ENCODE measurements at regions not wholly inside any gene's neighbourhood (a gene's known extent, or its start where the extent isn't known, plus 50 kb on each side); places are given as distances from the start of the nearest gene placed in this dataset.

DNA sequence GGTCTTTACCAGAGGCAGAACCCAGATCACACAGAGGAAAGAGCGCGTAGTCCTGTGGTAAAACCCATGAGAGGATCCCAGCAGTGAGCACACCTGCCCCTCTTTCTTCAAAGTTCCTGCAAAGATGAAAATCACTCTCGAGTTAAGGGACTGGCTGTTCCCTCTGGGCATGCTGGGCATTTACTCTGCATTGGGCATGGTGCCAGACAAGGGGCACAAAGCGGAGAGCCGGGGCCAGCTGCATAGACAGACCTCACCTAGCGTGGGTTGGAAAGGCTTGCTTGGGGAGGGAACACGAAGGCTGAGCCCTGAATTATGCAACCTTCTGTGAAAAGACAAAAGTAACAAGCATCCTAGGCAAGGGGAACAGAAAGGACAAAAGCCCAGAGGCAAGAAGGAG, 120.0 kb upstream of the TCERG1L start:
- TF ChIP-seq, protein P1, sequence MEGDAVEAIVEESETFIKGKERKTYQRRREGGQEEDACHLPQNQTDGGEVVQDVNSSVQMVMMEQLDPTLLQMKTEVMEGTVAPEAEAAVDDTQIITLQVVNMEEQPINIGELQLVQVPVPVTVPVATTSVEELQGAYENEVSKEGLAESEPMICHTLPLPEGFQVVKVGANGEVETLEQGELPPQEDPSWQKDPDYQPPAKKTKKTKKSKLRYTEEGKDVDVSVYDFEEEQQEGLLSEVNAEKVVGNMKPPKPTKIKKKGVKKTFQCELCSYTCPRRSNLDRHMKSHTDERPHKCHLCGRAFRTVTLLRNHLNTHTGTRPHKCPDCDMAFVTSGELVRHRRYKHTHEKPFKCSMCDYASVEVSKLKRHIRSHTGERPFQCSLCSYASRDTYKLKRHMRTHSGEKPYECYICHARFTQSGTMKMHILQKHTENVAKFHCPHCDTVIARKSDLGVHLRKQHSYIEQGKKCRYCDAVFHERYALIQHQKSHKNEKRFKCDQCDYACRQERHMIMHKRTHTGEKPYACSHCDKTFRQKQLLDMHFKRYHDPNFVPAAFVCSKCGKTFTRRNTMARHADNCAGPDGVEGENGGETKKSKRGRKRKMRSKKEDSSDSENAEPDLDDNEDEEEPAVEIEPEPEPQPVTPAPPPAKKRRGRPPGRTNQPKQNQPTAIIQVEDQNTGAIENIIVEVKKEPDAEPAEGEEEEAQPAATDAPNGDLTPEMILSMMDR (IDR thresholded peaks at IDR 0.05; ENCODE audit: poor library complexity, severe bottlenecking) = no peak
- Histone ChIP-seq H3K27me3 (ENCODE audit: insufficient read depth, poor library complexity, severe bottlenecking) (no peaks in the 10 kb centered on the region), H3K36me3 (ENCODE audit: low read depth) (no peaks in the 10 kb centered on the region), H3K4me3 (ENCODE audit: severe bottlenecking) (no peak overlapping the region), H3K27ac (ENCODE audit: poor library complexity, severe bottlenecking) (no peak overlapping the region), H3K9me3 (ENCODE audit: severe bottlenecking) (peaks cover 2% of the 10 kb centered on the region), H3K4me1 (ENCODE audit: insufficient read depth, poor library complexity, severe bottlenecking) (peaks cover 9% of the 10 kb centered on the region)
- no peak for ATAC-seq (ENCODE audit: low read depth)
- DNase-seq (ENCODE audit: low spot score) = no peak

DNA sequence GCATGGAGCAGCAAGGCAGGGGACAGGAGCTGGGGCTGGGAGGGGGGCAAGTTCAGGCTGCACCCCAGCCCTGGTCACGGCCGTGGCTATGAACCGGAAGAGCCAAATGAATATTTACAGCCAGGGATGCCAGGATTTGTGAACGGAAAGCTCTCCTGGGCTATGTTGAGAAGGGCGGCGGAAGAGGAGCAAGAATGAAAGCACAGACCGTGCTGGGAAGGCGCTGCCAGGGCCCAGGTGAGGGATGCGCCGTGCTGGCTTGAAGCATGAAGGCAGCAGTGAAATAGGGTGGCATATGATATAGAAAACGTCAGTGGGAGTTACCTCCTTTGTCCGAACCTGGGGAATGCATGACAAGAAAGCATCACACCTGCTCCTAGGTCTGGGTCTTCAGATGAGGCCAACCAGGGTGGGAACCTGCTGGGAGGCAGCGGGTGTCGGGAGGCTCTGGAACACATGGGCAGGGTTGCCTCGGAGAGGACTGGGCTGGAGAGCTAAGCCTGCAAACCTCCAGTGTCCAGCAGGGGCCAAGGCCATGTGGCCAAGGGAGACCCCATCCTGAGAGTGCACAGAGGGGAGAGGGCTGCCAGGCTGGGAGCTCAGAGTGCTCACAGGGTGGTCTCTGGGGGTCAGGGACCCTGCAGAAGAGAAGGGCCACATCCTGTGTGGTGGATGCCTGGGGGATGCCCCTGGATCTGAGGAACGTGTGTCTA, 120.6 kb upstream of the TCERG1L start:
- DNase-seq (ENCODE audit: low spot score) (no peak), ATAC-seq (ENCODE audit: low read depth) (no peak)
- Histone ChIP-seq H3K27ac (ENCODE audit: poor library complexity, severe bottlenecking) (no peak overlapping the region), H3K4me3 (ENCODE audit: severe bottlenecking) (no peak overlapping the region), H3K9me3 (ENCODE audit: severe bottlenecking) (peaks cover 2% of the 10 kb centered on the region), H3K36me3 (ENCODE audit: low read depth) (no peaks in the 10 kb centered on the region), H3K4me1 (ENCODE audit: insufficient read depth, poor library complexity, severe bottlenecking) (peaks cover 12% of the 10 kb centered on the region), H3K27me3 (ENCODE audit: insufficient read depth, poor library complexity, severe bottlenecking) (no peaks in the 10 kb centered on the region)
- TF ChIP-seq, protein P1 (IDR thresholded peaks at IDR 0.05; ENCODE audit: poor library complexity, severe bottlenecking) = no peak

DNA sequence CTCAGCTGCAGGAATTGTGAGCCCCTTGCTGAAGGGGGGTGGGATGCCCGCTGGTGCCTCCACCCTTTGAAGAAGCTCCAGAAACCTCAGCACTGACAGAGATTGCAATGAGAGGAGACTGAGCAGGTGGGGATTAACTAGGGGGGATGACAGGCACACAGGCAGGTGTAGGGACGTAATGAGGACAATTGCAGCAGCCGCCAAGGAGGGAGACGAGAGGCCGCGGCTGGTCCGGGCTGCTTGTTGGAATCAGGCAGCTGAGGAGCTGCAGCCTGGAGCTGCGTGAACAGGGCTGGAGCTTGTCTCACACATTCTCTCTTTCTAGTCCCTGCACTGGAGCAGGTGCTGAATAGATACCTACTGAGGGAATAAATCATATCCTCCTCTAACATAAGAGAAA, 122.0 kb upstream of the TCERG1L start:
- Histone ChIP-seq H3K36me3 (ENCODE audit: low read depth) (no peaks in the 10 kb centered on the region), H3K4me1 (ENCODE audit: insufficient read depth, poor library complexity, severe bottlenecking) (peaks cover 17% of the 10 kb centered on the region), H3K4me3 (ENCODE audit: severe bottlenecking) (no peak overlapping the region), H3K27ac (ENCODE audit: poor library complexity, severe bottlenecking) (no peak overlapping the region), H3K27me3 (ENCODE audit: insufficient read depth, poor library complexity, severe bottlenecking) (no peaks in the 10 kb centered on the region), H3K9me3 (ENCODE audit: severe bottlenecking) (peaks cover 2% of the 10 kb centered on the region)
- ATAC-seq (ENCODE audit: low read depth) (no peak), DNase-seq (ENCODE audit: low spot score) (no peak)
- TF ChIP-seq, protein P1 (IDR thresholded peaks at IDR 0.05; ENCODE audit: poor library complexity, severe bottlenecking) = no peak

DNA sequence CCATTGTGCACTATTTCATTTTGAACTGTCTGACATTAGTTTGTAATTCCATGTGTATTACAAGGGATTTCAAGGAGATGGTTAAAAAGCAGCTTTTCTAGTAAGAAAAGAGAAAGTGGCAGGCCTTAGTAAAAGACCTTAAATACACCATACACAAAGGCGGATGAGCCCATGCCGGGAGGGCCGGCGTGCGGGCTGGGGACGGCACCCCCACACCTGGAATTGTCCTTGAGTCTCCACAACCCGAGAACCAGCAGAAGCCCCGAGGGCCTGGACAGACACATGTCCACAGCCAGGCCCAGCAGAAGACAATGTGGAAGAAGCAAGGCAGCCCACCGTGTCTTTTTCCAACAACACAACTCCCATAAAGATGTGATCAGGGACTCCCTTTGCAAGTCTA, 123.7 kb upstream of the TCERG1L start:
- H3K27ac ChIP-seq (ENCODE audit: poor library complexity, severe bottlenecking) = no peak overlapping the region

More for the DNA sequence above, 123.7 kb upstream of the TCERG1L start:
- TF ChIP-seq, protein P1 (IDR thresholded peaks at IDR 0.05; ENCODE audit: poor library complexity, severe bottlenecking) = no peak
- H3K27me3 ChIP-seq (ENCODE audit: insufficient read depth, poor library complexity, severe bottlenecking) = no peaks in the 10 kb centered on the region
- DNase-seq (ENCODE audit: low spot score) (peak; percentile 16), ATAC-seq (ENCODE audit: low read depth) (no peak)
- peaks cover 2% of the 10 kb centered on the region for H3K9me3 ChIP-seq (ENCODE audit: severe bottlenecking)
- no peak overlapping the region for H3K4me3 ChIP-seq (ENCODE audit: severe bottlenecking)
- peaks cover 17% of the 10 kb centered on the region for H3K4me1 ChIP-seq (ENCODE audit: insufficient read depth, poor library complexity, severe bottlenecking)
- H3K36me3 ChIP-seq (ENCODE audit: low read depth) = no peaks in the 10 kb centered on the region
